H1 (cell line): ENCODE measurements at regions not wholly inside any gene's neighbourhood (a gene's known extent, or its start where the extent isn't known, plus 50 kb on each side); places are given as distances from the start of the nearest gene placed in this dataset.

Experiments
- CTCF ChIA-PET: fragments of 300-600 bp; sonication (Branson Sonifier 250); formaldehyde crosslinking; loops from one replicate; lab custom pipeline; 2021; ENCODE audit not compliant: partially characterized antibody; lab: Charles Lee
- POLR2A ChIA-PET: fragments of 300-600 bp; sonication (Branson Sonifier 250); formaldehyde crosslinking; loops from one replicate; lab custom pipeline; 2021; ENCODE audit warnings: inconsistent platforms; ENCODE audit not compliant: partially characterized antibody; lab: Charles Lee
- DNase-seq, 2 experiments: peaks; one replicate each; pipeline versions ENCODE4 v3.0.0 to v3.0.0-alpha.2; 2010 to 2022; ENCODE audit warnings: low spot score in 2 of 2, low read depth in 1 of 2, mixed read lengths in 1 of 2
- FAIRE-seq: peaks from 2 replicates; lab custom pipeline; 2011; peaks lifted over from hg19 to GRCh38; lab: Jason Lieb, UNC
- H2AFZ ChIP-seq: 2 replicates; pipeline ENCODE4 v1.8.1; 2012; ENCODE audit warnings: low read length, inconsistent platforms
- H2AK5ac ChIP-seq: 2 replicates; pipeline ENCODE4 v1.6.1; 2013; ENCODE audit warnings: low read depth, low read length
- H2BK120ac ChIP-seq: replicated peaks from 2 replicates; pipeline ENCODE3; 2013; ENCODE audit warnings: low read depth, low read length, inconsistent platforms
- H2BK12ac ChIP-seq: 2 replicates; pipeline ENCODE4 v1.6.1; 2013; ENCODE audit warnings: low read depth, low read length
- H2BK15ac ChIP-seq: 2 replicates; pipeline ENCODE4 v1.6.1; 2013; ENCODE audit warnings: low read length
- H2BK20ac ChIP-seq: 2 replicates; pipeline ENCODE4 v1.6.1; 2013; ENCODE audit warnings: low read length
- H2BK5ac ChIP-seq: 2 replicates; pipeline ENCODE4 v1.6.1; 2013; ENCODE audit warnings: low read depth, low read length
- H3K14ac ChIP-seq: 2 replicates; pipeline ENCODE4 v1.6.1; 2013; ENCODE audit warnings: inconsistent platforms; ENCODE audit not compliant: insufficient read length
- H3K18ac ChIP-seq: 2 replicates; pipeline ENCODE4 v1.6.1; 2013; ENCODE audit warnings: low read length; ENCODE audit errors: extremely low read depth
- H3K23ac ChIP-seq: 2 replicates; pipeline ENCODE4 v1.6.1; 2013; ENCODE audit warnings: inconsistent platforms; ENCODE audit not compliant: insufficient read length
- H3K23me2 ChIP-seq: 2 replicates; pipeline ENCODE4 v1.6.1; 2013; ENCODE audit warnings: low read depth, low read length
- H3K27ac ChIP-seq: 2 replicates; pipeline ENCODE4 v1.6.1; 2011; ENCODE audit warnings: low read depth, low read length, inconsistent platforms
- H3K27me3 ChIP-seq, 4 experiments: replicated peaks in 1 of 4; 1 replicate in 1 of 4; 2 replicates in 3 of 4; pipeline versions ENCODE4 v1.6.1 to v1.8.1; 2011 to 2013; ENCODE audit warnings: low read length in 3 of 4, mild to moderate bottlenecking in 3 of 4, inconsistent platforms in 2 of 4, mixed read lengths in 2 of 4, moderate library complexity in 1 of 4; ENCODE audit not compliant: control insufficient read depth in 3 of 4, insufficient read depth in 3 of 4; ENCODE audit errors: extremely low read depth in 1 of 4
- H3K36me3 ChIP-seq, 4 experiments: 2 replicates each; pipeline versions ENCODE4 v1.6.1 to v1.8.1; 2011 to 2013; ENCODE audit warnings: mild to moderate bottlenecking in 4 of 4, low read length in 3 of 4, moderate library complexity in 2 of 4, control low read depth in 1 of 4, inconsistent platforms in 1 of 4; ENCODE audit not compliant: insufficient read depth in 4 of 4, control insufficient read depth in 2 of 4
- H3K4ac ChIP-seq: replicated peaks from 2 replicates; pipeline ENCODE3; 2013; ENCODE audit warnings: low read length, low read depth, mixed read lengths, inconsistent platforms; ENCODE audit not compliant: insufficient read length
- H3K4me1 ChIP-seq, 4 experiments: replicated peaks in 1 of 4; 1 replicate in 1 of 4; 2 replicates in 3 of 4; pipeline versions ENCODE4 v1.6.1 to v1.8.1; 2011 to 2013; ENCODE audit warnings: low read length in 3 of 4, inconsistent platforms in 2 of 4, mixed read lengths in 1 of 4; ENCODE audit not compliant: insufficient read depth in 4 of 4, control insufficient read depth in 3 of 4
- H3K4me2 ChIP-seq, 2 experiments: 2 replicates each; pipeline versions ENCODE4 v1.6.1 to v1.8.1; 2011 to 2013; ENCODE audit warnings: low read depth in 2 of 2, low read length in 2 of 2, control low read depth in 1 of 2, inconsistent platforms in 1 of 2, mild to moderate bottlenecking in 1 of 2; ENCODE audit not compliant: insufficient read depth in 1 of 2
- H3K4me3 ChIP-seq, 4 experiments: fragments of 200-600, 300-600 bp in 1 of 4; sonication (generic), shearing (Covaris generic), sonication (Bioruptor Twin) in 1 of 4; 2 replicates each; pipeline versions ENCODE4 v1.5.1 to v1.8.1; 2011 to 2016; ENCODE audit warnings: low read length in 4 of 4, low read depth in 3 of 4, control low read depth in 2 of 4, inconsistent platforms in 2 of 4, mild to moderate bottlenecking in 2 of 4, mixed read lengths in 1 of 4, moderate library complexity in 1 of 4; ENCODE audit not compliant: insufficient read depth in 2 of 4; ENCODE audit errors: extremely low read depth in 1 of 4
- H3K56ac ChIP-seq: replicated peaks from 2 replicates; pipeline ENCODE3; 2013; ENCODE audit warnings: low read depth, mild to moderate bottlenecking, mixed read lengths, low read length, inconsistent platforms; ENCODE audit not compliant: insufficient read length
- H3K79me1 ChIP-seq: 2 replicates; pipeline ENCODE4 v1.6.1; 2013; ENCODE audit warnings: low read depth, low read length, control low read depth
- H3K79me2 ChIP-seq, 2 experiments: 2 replicates each; pipeline versions ENCODE4 v1.6.1 to v1.8.1; 2012 to 2013; ENCODE audit warnings: low read length in 2 of 2, mild to moderate bottlenecking in 2 of 2, inconsistent platforms in 1 of 2; ENCODE audit not compliant: insufficient read depth in 2 of 2, control insufficient read depth in 1 of 2
- H3K9ac ChIP-seq, 4 experiments: replicated peaks in 1 of 4; 1 replicate in 1 of 4; 2 replicates in 3 of 4; pipeline versions ENCODE4 v1.6.1 to v1.8.1; 2011 to 2013; ENCODE audit warnings: low read depth in 3 of 4, low read length in 3 of 4, control low read depth in 2 of 4, mild to moderate bottlenecking in 2 of 4, moderate library complexity in 2 of 4, inconsistent platforms in 1 of 4; ENCODE audit errors: extremely low read depth in 1 of 4
- H3K9me3 ChIP-seq, 2 experiments: 2 replicates each; pipeline versions ENCODE4 v1.6.1 to v1.8.1; 2012 to 2013; ENCODE audit warnings: mild to moderate bottlenecking in 2 of 2, moderate library complexity in 2 of 2, control low read depth in 1 of 2, inconsistent platforms in 1 of 2, low read depth in 1 of 2, low read length in 1 of 2, mixed read lengths in 1 of 2; ENCODE audit not compliant: insufficient read depth in 2 of 2
- H4K20me1 ChIP-seq, 2 experiments: replicated peaks in 1 of 2; 2 replicates each; pipeline versions ENCODE3 to v1.8.1; 2011 to 2013; ENCODE audit warnings: inconsistent platforms in 2 of 2, low read length in 2 of 2, mild to moderate bottlenecking in 1 of 2; ENCODE audit not compliant: insufficient read depth in 2 of 2, control insufficient read depth in 1 of 2
- H4K5ac ChIP-seq: 2 replicates; pipeline ENCODE4 v1.6.1; 2013; ENCODE audit warnings: low read length, low read depth, mixed read lengths, inconsistent platforms; ENCODE audit not compliant: insufficient read length
- H4K8ac ChIP-seq: 2 replicates; pipeline ENCODE4 v1.8.0; 2013; ENCODE audit warnings: mild to moderate bottlenecking, moderate library complexity, low read length, inconsistent platforms; ENCODE audit not compliant: insufficient read depth; ENCODE audit errors: extremely low read depth
- H4K91ac ChIP-seq: replicated peaks from 2 replicates; pipeline ENCODE3; 2013; ENCODE audit warnings: low read length, mixed read lengths, inconsistent platforms; ENCODE audit not compliant: insufficient read length
- CREB1 ChIP-seq: IDR thresholded peaks from 2 replicates; pipeline ENCODE4 v1.6.1; 2012; ENCODE audit warnings: inconsistent platforms
- JUN ChIP-seq: IDR thresholded peaks from 2 replicates; pipeline ENCODE4 v1.6.1; 2011; ENCODE audit warnings: low read depth, mild to moderate bottlenecking, improper control_type of control experiment, low read length
- PHF8 ChIP-seq: fragments of 200-600 bp; sonication (generic); conservative IDR thresholded peaks from 2 replicates; pipeline ENCODE4 v1.7.1; 2012; ENCODE audit warnings: low read depth, mild to moderate bottlenecking, inconsistent platforms, low read length, moderate library complexity
- RXRA ChIP-seq: IDR thresholded peaks from 2 replicates; pipeline ENCODE4 v1.6.1; 2011; ENCODE audit warnings: low read depth, mild to moderate bottlenecking, low read length, moderate library complexity; ENCODE audit not compliant: insufficient read depth
- SAP30 ChIP-seq: fragments of 300-600 bp; sonication (generic); IDR thresholded peaks from 2 replicates; pipeline ENCODE4 v1.7.1; 2012; ENCODE audit warnings: low read length, moderate library complexity, mild to moderate bottlenecking, inconsistent platforms; ENCODE audit not compliant: insufficient read depth, insufficient replicate concordance
- SRF ChIP-seq: IDR thresholded peaks from 2 replicates; pipeline ENCODE4 v1.6.1; 2011; ENCODE audit warnings: mild to moderate bottlenecking, low read depth, low read length, moderate library complexity
- TBP ChIP-seq: IDR thresholded peaks from 2 replicates; pipeline ENCODE4 v1.6.1; 2011; ENCODE audit warnings: low read depth, low read length, improper control_type of control experiment
- WGBS, 2 experiments: shearing (Covaris generic) in 1 of 2; methylation state at CpG; one replicate each; pipeline versions ENCODE4 v1.1.6 to v1.1.7; 2013 to 2015; ENCODE audit warnings: low lambda C conversion rate in 2 of 2, mixed read lengths in 2 of 2, inconsistent platforms in 1 of 2, low coverage in 1 of 2, missing lambda C conversion rate in 1 of 2; ENCODE audit not compliant: insufficient replicate concordance in 2 of 2, insufficient coverage in 1 of 2, insufficient read length in 1 of 2; ENCODE audit errors: extremely low coverage in 1 of 2, missing lambda C conversion rate in 1 of 2; 5-methylcytosine and 5-hydroxymethylcytosine counted together

DNA sequence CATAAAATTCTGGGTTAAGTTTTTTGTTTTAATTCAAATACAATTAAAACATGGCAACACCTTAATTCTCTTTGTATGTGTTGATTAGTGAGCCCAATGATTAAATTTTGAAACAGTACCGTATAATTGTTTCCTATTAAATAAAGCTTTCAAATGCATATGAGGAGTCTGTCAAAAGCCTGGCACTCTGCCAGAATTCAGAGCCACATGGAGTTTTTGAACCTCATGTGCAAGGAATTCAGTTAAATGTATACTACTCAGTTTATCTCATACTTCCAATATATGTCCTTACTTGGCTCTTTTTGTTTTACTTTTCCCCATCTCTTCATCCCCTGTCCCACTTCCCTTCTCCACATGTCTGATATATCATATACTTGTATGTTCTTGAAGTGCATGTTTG, 165.6 kb upstream of the FAM3C start:
- no peak overlapping the region for H2BK120ac ChIP-seq
- H3K9ac ChIP-seq, result no peak overlapping the region
- H3K4me1 ChIP-seq, result no peaks in the 10 kb centered on the region; a peak in 1 of 7 replicates
- no peak overlapping the region for H3K4me3 ChIP-seq
- H3K23ac ChIP-seq, result no peak overlapping the region
- H3K9me3 ChIP-seq, result no peaks in the 10 kb centered on the region
- H3K14ac ChIP-seq, result no peak overlapping the region
- no peak overlapping the region for H2BK5ac ChIP-seq
- H3K4ac ChIP-seq, result no peak overlapping the region
- no peak overlapping the region for H2BK12ac ChIP-seq
- no peak overlapping the region for H4K8ac ChIP-seq
- no peak overlapping the region for H3K56ac ChIP-seq
- CTCF ChIA-PET, result interaction anchor here (0.9 to 1.3 kb wide), 3 partner anchors 14 to 432 kb away, joined by 3 to 4 read pairs (median 4); no protein-coding TSS in a partner anchor
- no peak overlapping the region for H3K18ac ChIP-seq
- no peaks in the 10 kb centered on the region for H4K20me1 ChIP-seq
- no peaks in the 10 kb centered on the region for H3K27me3 ChIP-seq
- H2BK15ac ChIP-seq, result no peak overlapping the region
- no peak overlapping the region for H2AK5ac ChIP-seq
- no peak overlapping the region for H4K5ac ChIP-seq
- H3K79me1 ChIP-seq, result no peaks in the 10 kb centered on the region
- no peak for TF ChIP-seq RXRA
- no peak for TF ChIP-seq SAP30
- TF ChIP-seq SRF, result no peak
- TF ChIP-seq CREB1, result no peak
- TF ChIP-seq PHF8, result no peak
- no peak for TF ChIP-seq JUN
- no peak for TF ChIP-seq TBP
- POLR2A ChIA-PET, result interaction anchor here (0.7 kb wide), 1 partner anchor 55 kb away, joined by 3 read pairs; no protein-coding TSS in a partner anchor
- no peaks in the 10 kb centered on the region for H3K79me2 ChIP-seq
- no peak overlapping the region for H3K27ac ChIP-seq
- H3K23me2 ChIP-seq, result no peaks in the 10 kb centered on the region
- no peak for DNase-seq
- H3K36me3 ChIP-seq, result no peaks in the 10 kb centered on the region
- no peak overlapping the region for H2BK20ac ChIP-seq
- 88% methylated on average over 1 of the region's 1 CpG; no CpG with 5 or more reads in 1 of the 2 experiments for WGBS, 2 experiments
- H3K4me2 ChIP-seq, result no peak overlapping the region
- FAIRE-seq, result no peak
- H2AFZ ChIP-seq, result no peak overlapping the region
- no peak overlapping the region for H4K91ac ChIP-seq
